PC-9 (cell line): ENCODE measurements at regions not wholly inside any gene's neighbourhood (a gene's known extent, or its start where the extent isn't known, plus 50 kb on each side); places are given as distances from the start of the nearest gene placed in this dataset.

ENCODE experiments used
- BruUV-seq: library from RNA; stranded (reverse); fragments of 400-500 nt; replicated peaks from 2 replicates; lab custom pipeline; 2021; lab: Mats Ljungman, UMichigan
- CTCF ChIA-PET: fragments of 300-600 bp; sonication (Branson Sonifier 250); formaldehyde crosslinking; loops from one replicate; lab custom pipeline; 2022; ENCODE audit warnings: antibody characterized with exemption; lab: Charles Lee
- POLR2A ChIA-PET: fragments of 300-600 bp; sonication (Branson Sonifier 250); formaldehyde crosslinking; loops from one replicate; lab custom pipeline; 2022; ENCODE audit warnings: antibody characterized with exemption; ENCODE audit not compliant: unreplicated experiment; lab: Charles Lee
- DNase-seq, 2 experiments: peaks; one replicate each; pipeline versions ENCODE4 v3.0.0 to v3.0.0-alpha.2; 2015 to 2022; ENCODE audit warnings: mixed read lengths in 1 of 2
- H2AFZ ChIP-seq: fragments of 200-600 bp; sonication (generic); 2 replicates; pipeline ENCODE4 v1.8.1; 2017; ENCODE audit warnings: antibody characterized with exemption
- H3F3A ChIP-seq: fragments of 200-600 bp; sonication (generic); 2 replicates; pipeline ENCODE4 v1.8.1; 2017; ENCODE audit warnings: antibody characterized with exemption, mild to moderate bottlenecking, low read depth; ENCODE audit not compliant: insufficient read depth
- H3K27ac ChIP-seq: fragments of 200-600 bp; sonication (generic); 2 replicates; pipeline ENCODE4 v1.6.1; 2016; ENCODE audit warnings: mixed run types
- H3K27me3 ChIP-seq: fragments of 200-600 bp; sonication (generic); 2 replicates; pipeline ENCODE4 v1.6.1; 2016; ENCODE audit warnings: low read depth, mixed run types; ENCODE audit not compliant: insufficient read depth
- H3K36me3 ChIP-seq: fragments of 200-600 bp; sonication (generic); 2 replicates; pipeline ENCODE4 v1.6.1; 2016; ENCODE audit warnings: low read depth, mixed run types
- H3K4me1 ChIP-seq: fragments of 200-600 bp; sonication (generic); replicated peaks from 2 replicates; pipeline ENCODE4 v1.6.1; 2016; ENCODE audit warnings: mixed run types; ENCODE audit not compliant: insufficient read depth
- H3K4me2 ChIP-seq: fragments of 200-600 bp; sonication (generic); 2 replicates; pipeline ENCODE4 v1.6.1; 2017; ENCODE audit warnings: mixed run types
- H3K4me3 ChIP-seq: fragments of 200-600 bp; sonication (generic); 2 replicates; pipeline ENCODE4 v1.6.1; 2016; ENCODE audit warnings: mixed run types
- H3K79me2 ChIP-seq: fragments of 200-600 bp; sonication (generic); 2 replicates; pipeline ENCODE4 v1.6.1; 2017; ENCODE audit warnings: low read depth, mixed run types
- H3K9me2 ChIP-seq: fragments of 200-600 bp; sonication (generic); 2 replicates; pipeline ENCODE4 v1.8.1; 2017; ENCODE audit warnings: mild to moderate bottlenecking; ENCODE audit not compliant: insufficient read depth
- H3K9me3 ChIP-seq: fragments of 200-600 bp; sonication (generic); 2 replicates; pipeline ENCODE4 v1.8.1; 2016; ENCODE audit warnings: low read depth; ENCODE audit not compliant: insufficient read depth
- H4K20me1 ChIP-seq: fragments of 200-600 bp; sonication (generic); 2 replicates; pipeline ENCODE4 v1.8.1; 2017; ENCODE audit not compliant: insufficient read depth
- EZH2 ChIP-seq: fragments of 200-600 bp; sonication (generic); IDR thresholded peaks from 2 replicates; pipeline ENCODE4 v1.8.0; 2017; ENCODE audit warnings: antibody characterized with exemption, low read depth
- intact Hi-C: fragments of 100-400 bp; cut with micrococcal nuclease; formaldehyde crosslinking; loops from one replicate; pipeline ENCODE4 v1.10.0; 2022; ENCODE audit not compliant: unreplicated experiment
- TF ChIP-seq, protein P1 (sequence below): fragments of 200-600 bp; sonication (generic); conservative IDR thresholded peaks from 2 replicates; pipeline ENCODE4 v1.6.1; 2017; ENCODE audit warnings: mixed run types, antibody characterized with exemption, mild to moderate bottlenecking, moderate library complexity

DNA sequence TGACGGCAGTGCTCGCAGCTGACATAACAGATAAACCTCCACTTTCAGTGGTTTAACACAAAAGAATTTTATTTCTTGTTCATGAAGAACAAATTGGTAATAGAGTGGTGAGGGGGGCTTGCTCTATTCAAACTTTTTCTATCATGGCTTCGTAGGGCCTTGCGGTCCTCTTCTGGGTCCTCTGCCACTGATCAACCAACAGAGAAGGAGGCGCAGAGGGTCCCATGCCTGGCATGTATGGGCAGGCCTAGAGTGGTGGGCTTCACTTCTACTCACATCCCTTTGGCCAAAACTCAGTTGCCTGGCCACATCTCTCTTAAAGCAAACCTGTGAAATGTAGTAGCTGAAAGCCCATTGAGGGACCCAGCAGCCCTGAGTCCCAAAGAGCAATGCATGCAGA is 460.5 kb downstream of the SIPA1L2 start:
- Histone ChIP-seq H3F3A (no peaks in the 10 kb centered on the region), H3K4me2 (no peak overlapping the region), H4K20me1 (no peaks in the 10 kb centered on the region), H3K4me1 (peaks cover 3% of the 10 kb centered on the region; the same call in 1 of the 2 replicates), H3K4me3 (no peak overlapping the region), H3K27me3 (peaks cover 28% of the 10 kb centered on the region; the same call in 1 of the 2 replicates), H2AFZ (no peak overlapping the region), H3K9me3 (no peaks in the 10 kb centered on the region), H3K36me3 (no peaks in the 10 kb centered on the region), H3K79me2 (no peaks in the 10 kb centered on the region), H3K9me2 (no peaks in the 10 kb centered on the region; the same call in 1 of the 2 replicates), H3K27ac (no peak overlapping the region)
- intact Hi-C loops, result no loop called here
- BruUV-seq, result no TSS peak
- ChIA-PET CTCF (no interaction called here), POLR2A (no interaction called here)
- no peak for DNase-seq
- TF ChIP-seq, protein P1, sequence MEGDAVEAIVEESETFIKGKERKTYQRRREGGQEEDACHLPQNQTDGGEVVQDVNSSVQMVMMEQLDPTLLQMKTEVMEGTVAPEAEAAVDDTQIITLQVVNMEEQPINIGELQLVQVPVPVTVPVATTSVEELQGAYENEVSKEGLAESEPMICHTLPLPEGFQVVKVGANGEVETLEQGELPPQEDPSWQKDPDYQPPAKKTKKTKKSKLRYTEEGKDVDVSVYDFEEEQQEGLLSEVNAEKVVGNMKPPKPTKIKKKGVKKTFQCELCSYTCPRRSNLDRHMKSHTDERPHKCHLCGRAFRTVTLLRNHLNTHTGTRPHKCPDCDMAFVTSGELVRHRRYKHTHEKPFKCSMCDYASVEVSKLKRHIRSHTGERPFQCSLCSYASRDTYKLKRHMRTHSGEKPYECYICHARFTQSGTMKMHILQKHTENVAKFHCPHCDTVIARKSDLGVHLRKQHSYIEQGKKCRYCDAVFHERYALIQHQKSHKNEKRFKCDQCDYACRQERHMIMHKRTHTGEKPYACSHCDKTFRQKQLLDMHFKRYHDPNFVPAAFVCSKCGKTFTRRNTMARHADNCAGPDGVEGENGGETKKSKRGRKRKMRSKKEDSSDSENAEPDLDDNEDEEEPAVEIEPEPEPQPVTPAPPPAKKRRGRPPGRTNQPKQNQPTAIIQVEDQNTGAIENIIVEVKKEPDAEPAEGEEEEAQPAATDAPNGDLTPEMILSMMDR, result no peak
- no peak for TF ChIP-seq EZH2

DNA sequence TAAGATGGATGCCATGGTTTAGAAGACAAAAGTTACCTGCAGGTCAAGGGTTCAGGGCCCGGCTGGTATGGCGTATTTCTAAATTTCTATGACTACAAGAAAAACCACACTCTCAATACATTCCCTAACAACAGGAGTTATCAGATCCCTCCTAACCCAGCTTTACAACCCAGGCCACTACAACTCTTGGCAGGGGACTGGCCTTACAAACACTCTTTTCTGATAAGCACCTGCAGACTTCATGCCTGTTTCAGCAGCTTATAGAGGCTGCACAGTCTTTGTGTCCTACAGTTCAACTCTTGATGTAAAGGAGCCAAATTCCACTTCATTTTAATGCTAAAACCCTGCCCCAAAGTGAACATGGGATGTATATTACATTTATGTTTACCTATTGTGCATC is 461.4 kb downstream of the SIPA1L2 start:
- H4K20me1 ChIP-seq, result no peaks in the 10 kb centered on the region
- no peaks in the 10 kb centered on the region for H3F3A ChIP-seq
- peaks cover 5% of the 10 kb centered on the region; the same call in 1 of the 2 replicates for H3K4me1 ChIP-seq
- H3K9me2 ChIP-seq, result no peaks in the 10 kb centered on the region; the same call in 1 of the 2 replicates
- H3K36me3 ChIP-seq, result no peaks in the 10 kb centered on the region
- H3K79me2 ChIP-seq, result no peaks in the 10 kb centered on the region
- no peaks in the 10 kb centered on the region for H3K9me3 ChIP-seq
- CTCF ChIA-PET, result no interaction called here
- no peak for DNase-seq
- no TSS peak for BruUV-seq
- no peak overlapping the region for H3K27ac ChIP-seq
- no peak overlapping the region for H3K4me3 ChIP-seq
- TF ChIP-seq, protein P1, result no peak
- no peak for TF ChIP-seq EZH2
- POLR2A ChIA-PET, result no interaction called here
- H2AFZ ChIP-seq, result no peak overlapping the region
- peaks cover 28% of the 10 kb centered on the region; the same call in 1 of the 2 replicates for H3K27me3 ChIP-seq
- intact Hi-C loops, result no loop called here
- H3K4me2 ChIP-seq, result no peak overlapping the region

DNA sequence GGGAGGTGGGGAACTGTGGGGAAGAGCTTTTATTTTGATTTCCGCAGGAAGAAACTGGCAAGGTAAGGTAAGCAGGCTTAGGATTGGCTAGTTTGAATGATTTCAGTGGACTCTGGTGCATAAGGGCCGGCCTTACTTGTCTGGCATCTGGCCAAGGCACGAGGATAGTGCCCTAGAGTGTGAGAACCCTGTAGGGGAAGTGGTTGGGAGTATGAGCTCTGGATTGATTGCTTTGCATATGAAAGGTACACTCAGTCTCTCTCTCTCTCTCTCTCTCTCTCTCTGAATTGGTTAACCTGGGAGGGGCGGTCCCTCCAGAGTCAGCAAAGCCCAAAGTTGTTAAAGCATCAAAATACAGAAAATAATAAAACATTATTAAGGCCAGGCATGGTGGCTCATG is 463.0 kb downstream of the SIPA1L2 start:
- no peak overlapping the region for H3K4me3 ChIP-seq
- no peak for DNase-seq
- ChIA-PET CTCF (no interaction called here), POLR2A (no interaction called here)
- intact Hi-C loops, result no loop called here
- no peaks in the 10 kb centered on the region for H3K9me3 ChIP-seq
- no peak for TF ChIP-seq EZH2
- no TSS peak for BruUV-seq
- peaks cover 5% of the 10 kb centered on the region; the same call in 1 of the 2 replicates for H3K4me1 ChIP-seq
- H3K27me3 ChIP-seq, result peaks cover 22% of the 10 kb centered on the region; the same call in 1 of the 2 replicates
- H3K36me3 ChIP-seq, result no peaks in the 10 kb centered on the region
- H3K9me2 ChIP-seq, result no peaks in the 10 kb centered on the region; the same call in 1 of the 2 replicates
- H3K79me2 ChIP-seq, result no peaks in the 10 kb centered on the region
- no peaks in the 10 kb centered on the region for H3F3A ChIP-seq
- H2AFZ ChIP-seq, result no peak overlapping the region
- H3K27ac ChIP-seq, result no peak overlapping the region
- H3K4me2 ChIP-seq, result no peak overlapping the region
- no peaks in the 10 kb centered on the region for H4K20me1 ChIP-seq
